DOHH2 (cell line): ENCODE measurements at regions not wholly inside any gene's neighbourhood (a gene's known extent, or its start where the extent isn't known, plus 50 kb on each side); places are given as distances from the start of the nearest gene placed in this dataset.

ENCODE experiments used
- H3F3A ChIP-seq: fragments of 200-600 bp; sonication (generic), shearing (Covaris generic); 2 replicates; pipeline ENCODE4 v1.6.0; 2016; ENCODE audit warnings: antibody characterized with exemption, mild to moderate bottlenecking; ENCODE audit not compliant: control insufficient read depth, insufficient read depth
- H3K27ac ChIP-seq: fragments of 200-600 bp; sonication (generic); 2 replicates; pipeline ENCODE4 v1.5.1; 2014; ENCODE audit warnings: low read depth, mild to moderate bottlenecking, low read length, moderate library complexity
- H3K27me3 ChIP-seq: fragments of 200-600 bp; sonication (generic); 2 replicates; pipeline ENCODE4 v1.6.1; 2014; ENCODE audit warnings: mild to moderate bottlenecking, low read length, mixed read lengths; ENCODE audit not compliant: control insufficient read depth
- H3K36me3 ChIP-seq: fragments of 200-600 bp; sonication (generic); 2 replicates; pipeline ENCODE4 v1.6.1; 2014; ENCODE audit warnings: mild to moderate bottlenecking, low read length, moderate library complexity, mixed read lengths; ENCODE audit not compliant: control insufficient read depth
- H3K4me1 ChIP-seq: fragments of 200-600 bp; sonication (generic); 2 replicates; pipeline ENCODE4 v1.6.1; 2014; ENCODE audit warnings: mild to moderate bottlenecking, low read length, mixed read lengths; ENCODE audit not compliant: control insufficient read depth
- H3K4me2 ChIP-seq: fragments of 200-600 bp; sonication (generic); 2 replicates; pipeline ENCODE4 v1.6.0; 2014; ENCODE audit warnings: mild to moderate bottlenecking, low read length, moderate library complexity
- H3K4me3 ChIP-seq: fragments of 200-600 bp; sonication (generic); 2 replicates; pipeline ENCODE4 v1.5.1; 2014; ENCODE audit warnings: mild to moderate bottlenecking, low read length, mixed read lengths
- H3K79me2 ChIP-seq: fragments of 200-600 bp; sonication (generic); 2 replicates; pipeline ENCODE4 v1.6.1; 2014; ENCODE audit warnings: mild to moderate bottlenecking, low read length, mixed read lengths; ENCODE audit not compliant: control insufficient read depth
- H3K9me2 ChIP-seq: fragments of 200-600 bp; sonication (generic); replicated peaks from 2 replicates; pipeline ENCODE4 v1.6.1; 2014; ENCODE audit warnings: mild to moderate bottlenecking, low read length, mixed read lengths; ENCODE audit not compliant: control insufficient read depth
- H3K9me3 ChIP-seq: fragments of 200-600 bp; sonication (generic); 2 replicates; pipeline ENCODE4 v1.6.1; 2014; ENCODE audit warnings: antibody characterized with exemption, low read length, mixed read lengths; ENCODE audit not compliant: control insufficient read depth, insufficient read depth
- H4K20me1 ChIP-seq: fragments of 200-600 bp; sonication (generic); 2 replicates; pipeline ENCODE4 v1.6.0; 2014; ENCODE audit warnings: low read depth, mild to moderate bottlenecking, antibody characterized with exemption, low read length, moderate library complexity; ENCODE audit not compliant: control insufficient read depth, insufficient read depth
- EZH2phosphoT487 ChIP-seq: fragments of 200-600 bp; sonication (generic); IDR thresholded peaks from 2 replicates; pipeline ENCODE4 v1.6.1; 2017; ENCODE audit warnings: borderline replicate concordance, mild to moderate bottlenecking, antibody characterized with exemption, low read length, moderate library complexity, mixed read lengths
- TF ChIP-seq, protein P1 (sequence below): fragments of 200-600 bp; sonication (generic); IDR thresholded peaks from one replicate; pipeline ENCODE4 v1.5.1; 2014; ENCODE audit warnings: antibody characterized with exemption, mild to moderate bottlenecking, low read depth, low read length; ENCODE audit not compliant: poor library complexity, severe bottlenecking

DNA sequence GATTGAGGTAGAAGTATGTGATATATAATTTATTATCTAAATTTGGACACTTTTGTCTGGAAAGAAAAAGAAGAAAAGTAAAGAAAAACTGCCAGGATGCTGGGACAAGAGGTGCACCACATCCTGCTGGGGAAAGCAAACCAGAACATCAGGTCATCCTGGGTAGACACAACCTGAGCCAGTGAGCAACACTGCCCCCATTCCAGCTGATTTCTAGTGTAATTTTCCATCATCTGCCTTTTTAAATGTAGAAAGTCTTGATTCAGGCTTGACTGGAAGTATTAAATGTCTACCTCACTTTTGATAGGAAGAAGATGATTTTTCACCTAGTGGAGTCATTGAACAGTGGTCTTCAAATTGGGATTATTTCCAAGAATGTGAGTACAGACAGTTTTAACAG lies 1164.5 kb upstream of the CITED2 start:
- Histone ChIP-seq H3K36me3 (no peaks in the 10 kb centered on the region), H3K79me2 (no peaks in the 10 kb centered on the region), H3K4me3 (no peak overlapping the region), H3F3A (no peaks in the 10 kb centered on the region), H3K4me2 (no peak overlapping the region), H3K9me2 (no peaks in the 10 kb centered on the region), H3K27ac (no peak overlapping the region), H3K27me3 (no peaks in the 10 kb centered on the region; the same call in 1 of the 2 replicates), H4K20me1 (no peaks in the 10 kb centered on the region), H3K4me1 (no peaks in the 10 kb centered on the region), H3K9me3 (no peaks in the 10 kb centered on the region)
- TF ChIP-seq EZH2phosphoT487 = no peak
- TF ChIP-seq, protein P1, sequence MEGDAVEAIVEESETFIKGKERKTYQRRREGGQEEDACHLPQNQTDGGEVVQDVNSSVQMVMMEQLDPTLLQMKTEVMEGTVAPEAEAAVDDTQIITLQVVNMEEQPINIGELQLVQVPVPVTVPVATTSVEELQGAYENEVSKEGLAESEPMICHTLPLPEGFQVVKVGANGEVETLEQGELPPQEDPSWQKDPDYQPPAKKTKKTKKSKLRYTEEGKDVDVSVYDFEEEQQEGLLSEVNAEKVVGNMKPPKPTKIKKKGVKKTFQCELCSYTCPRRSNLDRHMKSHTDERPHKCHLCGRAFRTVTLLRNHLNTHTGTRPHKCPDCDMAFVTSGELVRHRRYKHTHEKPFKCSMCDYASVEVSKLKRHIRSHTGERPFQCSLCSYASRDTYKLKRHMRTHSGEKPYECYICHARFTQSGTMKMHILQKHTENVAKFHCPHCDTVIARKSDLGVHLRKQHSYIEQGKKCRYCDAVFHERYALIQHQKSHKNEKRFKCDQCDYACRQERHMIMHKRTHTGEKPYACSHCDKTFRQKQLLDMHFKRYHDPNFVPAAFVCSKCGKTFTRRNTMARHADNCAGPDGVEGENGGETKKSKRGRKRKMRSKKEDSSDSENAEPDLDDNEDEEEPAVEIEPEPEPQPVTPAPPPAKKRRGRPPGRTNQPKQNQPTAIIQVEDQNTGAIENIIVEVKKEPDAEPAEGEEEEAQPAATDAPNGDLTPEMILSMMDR = no peak

DNA sequence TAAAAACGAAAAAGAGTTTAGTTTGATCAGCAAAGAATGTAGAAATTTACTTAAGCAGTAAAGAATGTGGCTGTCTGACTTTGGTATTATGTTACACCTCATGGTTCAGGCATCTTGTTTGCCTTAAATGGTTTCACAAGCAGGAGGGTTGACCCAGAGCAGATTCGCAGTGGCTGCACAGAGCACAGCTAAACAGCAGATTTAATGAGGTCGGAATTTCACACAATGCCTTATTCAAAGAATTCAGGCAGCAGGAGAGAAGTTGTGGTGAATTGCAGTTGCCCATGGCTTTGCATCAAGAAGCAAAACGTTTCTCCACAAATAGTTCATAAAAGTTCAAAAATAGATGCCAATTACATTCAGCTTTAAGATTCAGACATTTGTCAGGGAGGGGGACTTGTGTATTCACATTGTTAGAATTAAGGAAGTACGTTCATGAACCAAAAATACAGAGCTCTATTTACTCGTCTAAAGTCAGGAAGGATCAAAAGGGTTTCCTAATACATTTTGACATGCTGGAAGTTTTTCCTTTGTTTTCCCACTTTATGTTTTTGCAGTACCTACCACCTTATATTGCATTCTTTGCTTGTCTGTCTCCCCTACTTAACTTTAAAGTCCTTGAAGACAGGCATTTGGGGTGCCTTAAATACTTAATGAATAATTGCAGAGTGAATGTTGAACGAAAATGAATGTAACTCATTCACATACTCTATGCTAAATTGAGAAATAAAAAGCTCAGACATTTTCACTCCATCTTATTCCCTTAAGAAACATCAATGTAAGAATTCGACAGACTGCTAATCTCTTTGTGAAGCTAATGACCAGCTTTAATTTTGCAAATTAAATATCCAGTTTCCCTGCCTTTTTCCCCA lies 1163.6 kb upstream of the CITED2 start:
- Histone ChIP-seq H4K20me1 (no peaks in the 10 kb centered on the region), H3K27ac (no peak overlapping the region), H3K9me2 (no peaks in the 10 kb centered on the region), H3K36me3 (no peaks in the 10 kb centered on the region), H3K4me2 (no peak overlapping the region), H3K79me2 (no peaks in the 10 kb centered on the region), H3K9me3 (no peaks in the 10 kb centered on the region), H3K4me3 (no peak overlapping the region), H3F3A (no peaks in the 10 kb centered on the region), H3K4me1 (no peaks in the 10 kb centered on the region), H3K27me3 (no peaks in the 10 kb centered on the region; the same call in 1 of the 2 replicates)
- TF ChIP-seq EZH2phosphoT487 = no peak
- TF ChIP-seq, protein P1 = no peak

DNA sequence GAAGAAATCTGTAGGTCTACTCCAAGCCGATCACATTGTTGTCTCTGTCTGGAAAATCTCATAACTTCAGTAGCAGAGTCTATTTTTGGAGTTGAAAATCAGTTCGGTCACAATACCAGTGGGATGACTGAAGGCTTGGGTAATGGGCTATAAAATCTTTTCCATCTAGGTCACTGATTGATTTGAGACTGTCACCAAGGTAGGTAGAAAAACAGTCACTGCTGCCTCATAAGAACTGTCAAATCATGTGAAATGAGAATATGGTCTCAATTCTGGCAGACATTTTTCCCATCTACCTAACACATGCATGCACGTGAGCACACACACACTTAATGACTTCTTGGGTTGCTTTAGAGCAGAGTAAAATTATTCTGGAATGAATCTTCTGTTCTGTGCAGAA lies 1162.8 kb upstream of the CITED2 start:
- Histone ChIP-seq H3K4me3 (no peak overlapping the region), H3K9me2 (no peaks in the 10 kb centered on the region), H3K4me2 (no peak overlapping the region)

More for the DNA sequence above, 1162.8 kb upstream of the CITED2 start:
- no peaks in the 10 kb centered on the region for H3K9me3 ChIP-seq
- H3K36me3 ChIP-seq = no peaks in the 10 kb centered on the region
- no peak overlapping the region for H3K27ac ChIP-seq
- H4K20me1 ChIP-seq = no peaks in the 10 kb centered on the region
- no peaks in the 10 kb centered on the region for H3F3A ChIP-seq
- TF ChIP-seq EZH2phosphoT487 = no peak
- TF ChIP-seq, protein P1 = no peak
- H3K79me2 ChIP-seq = no peaks in the 10 kb centered on the region
- no peaks in the 10 kb centered on the region; the same call in 1 of the 2 replicates for H3K27me3 ChIP-seq
- no peaks in the 10 kb centered on the region for H3K4me1 ChIP-seq
